H1 (cell line): ENCODE measurements at regions not wholly inside any gene's neighbourhood (a gene's known extent, or its start where the extent isn't known, plus 50 kb on each side); places are given as distances from the start of the nearest gene placed in this dataset.

Experiments
- CTCF ChIA-PET: fragments of 300-600 bp; sonication (Branson Sonifier 250); formaldehyde crosslinking; loops from one replicate; lab custom pipeline; 2021; ENCODE audit not compliant: partially characterized antibody; lab: Charles Lee
- POLR2A ChIA-PET: fragments of 300-600 bp; sonication (Branson Sonifier 250); formaldehyde crosslinking; loops from one replicate; lab custom pipeline; 2021; ENCODE audit warnings: inconsistent platforms; ENCODE audit not compliant: partially characterized antibody; lab: Charles Lee
- DNase-seq, 2 experiments: peaks; one replicate each; pipeline versions ENCODE4 v3.0.0 to v3.0.0-alpha.2; 2010 to 2022; ENCODE audit warnings: low spot score in 2 of 2, low read depth in 1 of 2, mixed read lengths in 1 of 2
- FAIRE-seq: peaks from 2 replicates; lab custom pipeline; 2011; peaks lifted over from hg19 to GRCh38; lab: Jason Lieb, UNC
- H2AFZ ChIP-seq: 2 replicates; pipeline ENCODE4 v1.8.1; 2012; ENCODE audit warnings: low read length, inconsistent platforms
- H2AK5ac ChIP-seq: 2 replicates; pipeline ENCODE4 v1.6.1; 2013; ENCODE audit warnings: low read depth, low read length
- H2BK120ac ChIP-seq: replicated peaks from 2 replicates; pipeline ENCODE3; 2013; ENCODE audit warnings: low read depth, low read length, inconsistent platforms
- H2BK12ac ChIP-seq: 2 replicates; pipeline ENCODE4 v1.6.1; 2013; ENCODE audit warnings: low read depth, low read length
- H2BK15ac ChIP-seq: 2 replicates; pipeline ENCODE4 v1.6.1; 2013; ENCODE audit warnings: low read length
- H2BK20ac ChIP-seq: 2 replicates; pipeline ENCODE4 v1.6.1; 2013; ENCODE audit warnings: low read length
- H2BK5ac ChIP-seq: 2 replicates; pipeline ENCODE4 v1.6.1; 2013; ENCODE audit warnings: low read depth, low read length
- H3K14ac ChIP-seq: 2 replicates; pipeline ENCODE4 v1.6.1; 2013; ENCODE audit warnings: inconsistent platforms; ENCODE audit not compliant: insufficient read length
- H3K18ac ChIP-seq: 2 replicates; pipeline ENCODE4 v1.6.1; 2013; ENCODE audit warnings: low read length; ENCODE audit errors: extremely low read depth
- H3K23ac ChIP-seq: 2 replicates; pipeline ENCODE4 v1.6.1; 2013; ENCODE audit warnings: inconsistent platforms; ENCODE audit not compliant: insufficient read length
- H3K23me2 ChIP-seq: 2 replicates; pipeline ENCODE4 v1.6.1; 2013; ENCODE audit warnings: low read depth, low read length
- H3K27ac ChIP-seq: 2 replicates; pipeline ENCODE4 v1.6.1; 2011; ENCODE audit warnings: low read depth, low read length, inconsistent platforms
- H3K27me3 ChIP-seq, 4 experiments: replicated peaks in 1 of 4; 1 replicate in 1 of 4; 2 replicates in 3 of 4; pipeline versions ENCODE4 v1.6.1 to v1.8.1; 2011 to 2013; ENCODE audit warnings: low read length in 3 of 4, mild to moderate bottlenecking in 3 of 4, inconsistent platforms in 2 of 4, mixed read lengths in 2 of 4, moderate library complexity in 1 of 4; ENCODE audit not compliant: control insufficient read depth in 3 of 4, insufficient read depth in 3 of 4; ENCODE audit errors: extremely low read depth in 1 of 4
- H3K36me3 ChIP-seq, 4 experiments: 2 replicates each; pipeline versions ENCODE4 v1.6.1 to v1.8.1; 2011 to 2013; ENCODE audit warnings: mild to moderate bottlenecking in 4 of 4, low read length in 3 of 4, moderate library complexity in 2 of 4, control low read depth in 1 of 4, inconsistent platforms in 1 of 4; ENCODE audit not compliant: insufficient read depth in 4 of 4, control insufficient read depth in 2 of 4
- H3K4ac ChIP-seq: replicated peaks from 2 replicates; pipeline ENCODE3; 2013; ENCODE audit warnings: low read length, low read depth, mixed read lengths, inconsistent platforms; ENCODE audit not compliant: insufficient read length
- H3K4me1 ChIP-seq, 4 experiments: replicated peaks in 1 of 4; 1 replicate in 1 of 4; 2 replicates in 3 of 4; pipeline versions ENCODE4 v1.6.1 to v1.8.1; 2011 to 2013; ENCODE audit warnings: low read length in 3 of 4, inconsistent platforms in 2 of 4, mixed read lengths in 1 of 4; ENCODE audit not compliant: insufficient read depth in 4 of 4, control insufficient read depth in 3 of 4
- H3K4me2 ChIP-seq, 2 experiments: 2 replicates each; pipeline versions ENCODE4 v1.6.1 to v1.8.1; 2011 to 2013; ENCODE audit warnings: low read depth in 2 of 2, low read length in 2 of 2, control low read depth in 1 of 2, inconsistent platforms in 1 of 2, mild to moderate bottlenecking in 1 of 2; ENCODE audit not compliant: insufficient read depth in 1 of 2
- H3K4me3 ChIP-seq, 4 experiments: fragments of 200-600, 300-600 bp in 1 of 4; sonication (generic), shearing (Covaris generic), sonication (Bioruptor Twin) in 1 of 4; 2 replicates each; pipeline versions ENCODE4 v1.5.1 to v1.8.1; 2011 to 2016; ENCODE audit warnings: low read length in 4 of 4, low read depth in 3 of 4, control low read depth in 2 of 4, inconsistent platforms in 2 of 4, mild to moderate bottlenecking in 2 of 4, mixed read lengths in 1 of 4, moderate library complexity in 1 of 4; ENCODE audit not compliant: insufficient read depth in 2 of 4; ENCODE audit errors: extremely low read depth in 1 of 4
- H3K56ac ChIP-seq: replicated peaks from 2 replicates; pipeline ENCODE3; 2013; ENCODE audit warnings: low read depth, mild to moderate bottlenecking, mixed read lengths, low read length, inconsistent platforms; ENCODE audit not compliant: insufficient read length
- H3K79me1 ChIP-seq: 2 replicates; pipeline ENCODE4 v1.6.1; 2013; ENCODE audit warnings: low read depth, low read length, control low read depth
- H3K79me2 ChIP-seq, 2 experiments: 2 replicates each; pipeline versions ENCODE4 v1.6.1 to v1.8.1; 2012 to 2013; ENCODE audit warnings: low read length in 2 of 2, mild to moderate bottlenecking in 2 of 2, inconsistent platforms in 1 of 2; ENCODE audit not compliant: insufficient read depth in 2 of 2, control insufficient read depth in 1 of 2
- H3K9ac ChIP-seq, 4 experiments: replicated peaks in 1 of 4; 1 replicate in 1 of 4; 2 replicates in 3 of 4; pipeline versions ENCODE4 v1.6.1 to v1.8.1; 2011 to 2013; ENCODE audit warnings: low read depth in 3 of 4, low read length in 3 of 4, control low read depth in 2 of 4, mild to moderate bottlenecking in 2 of 4, moderate library complexity in 2 of 4, inconsistent platforms in 1 of 4; ENCODE audit errors: extremely low read depth in 1 of 4
- H3K9me3 ChIP-seq, 2 experiments: 2 replicates each; pipeline versions ENCODE4 v1.6.1 to v1.8.1; 2012 to 2013; ENCODE audit warnings: mild to moderate bottlenecking in 2 of 2, moderate library complexity in 2 of 2, control low read depth in 1 of 2, inconsistent platforms in 1 of 2, low read depth in 1 of 2, low read length in 1 of 2, mixed read lengths in 1 of 2; ENCODE audit not compliant: insufficient read depth in 2 of 2
- H4K20me1 ChIP-seq, 2 experiments: replicated peaks in 1 of 2; 2 replicates each; pipeline versions ENCODE3 to v1.8.1; 2011 to 2013; ENCODE audit warnings: inconsistent platforms in 2 of 2, low read length in 2 of 2, mild to moderate bottlenecking in 1 of 2; ENCODE audit not compliant: insufficient read depth in 2 of 2, control insufficient read depth in 1 of 2
- H4K5ac ChIP-seq: 2 replicates; pipeline ENCODE4 v1.6.1; 2013; ENCODE audit warnings: low read length, low read depth, mixed read lengths, inconsistent platforms; ENCODE audit not compliant: insufficient read length
- H4K8ac ChIP-seq: 2 replicates; pipeline ENCODE4 v1.8.0; 2013; ENCODE audit warnings: mild to moderate bottlenecking, moderate library complexity, low read length, inconsistent platforms; ENCODE audit not compliant: insufficient read depth; ENCODE audit errors: extremely low read depth
- H4K91ac ChIP-seq: replicated peaks from 2 replicates; pipeline ENCODE3; 2013; ENCODE audit warnings: low read length, mixed read lengths, inconsistent platforms; ENCODE audit not compliant: insufficient read length
- ATF3 ChIP-seq: IDR thresholded peaks from 2 replicates; pipeline ENCODE4 v1.6.1; 2011; ENCODE audit warnings: low read depth, mild to moderate bottlenecking, low read length; ENCODE audit not compliant: insufficient read depth
- CHD2 ChIP-seq: IDR thresholded peaks from 2 replicates; pipeline ENCODE4 v1.6.1; 2012; ENCODE audit warnings: low read length, improper control_type of control experiment
- EZH2 ChIP-seq: fragments of 200-600 bp; sonication (generic); IDR thresholded peaks from 2 replicates; pipeline ENCODE4 v1.7.1; 2012; ENCODE audit warnings: low read depth, mild to moderate bottlenecking, moderate library complexity, low read length, inconsistent platforms; ENCODE audit not compliant: severe bottlenecking
- GABPA ChIP-seq: IDR thresholded peaks from 2 replicates; pipeline ENCODE4 v1.6.1; 2011; ENCODE audit warnings: mild to moderate bottlenecking, low read length, moderate library complexity, borderline replicate concordance; ENCODE audit not compliant: insufficient read depth
- PHF8 ChIP-seq: fragments of 200-600 bp; sonication (generic); conservative IDR thresholded peaks from 2 replicates; pipeline ENCODE4 v1.7.1; 2012; ENCODE audit warnings: low read depth, mild to moderate bottlenecking, inconsistent platforms, low read length, moderate library complexity
- SP4 ChIP-seq: IDR thresholded peaks from 2 replicates; pipeline ENCODE4 v1.6.1; 2012; ENCODE audit warnings: low read length, inconsistent platforms
- USF2 ChIP-seq: IDR thresholded peaks from 2 replicates; pipeline ENCODE4 v1.6.1; 2011; ENCODE audit warnings: low read length, improper control_type of control experiment
- WGBS, 2 experiments: shearing (Covaris generic) in 1 of 2; methylation state at CpG; one replicate each; pipeline versions ENCODE4 v1.1.6 to v1.1.7; 2013 to 2015; ENCODE audit warnings: low lambda C conversion rate in 2 of 2, mixed read lengths in 2 of 2, inconsistent platforms in 1 of 2, low coverage in 1 of 2, missing lambda C conversion rate in 1 of 2; ENCODE audit not compliant: insufficient replicate concordance in 2 of 2, insufficient coverage in 1 of 2, insufficient read length in 1 of 2; ENCODE audit errors: extremely low coverage in 1 of 2, missing lambda C conversion rate in 1 of 2; 5-methylcytosine and 5-hydroxymethylcytosine counted together

DNA sequence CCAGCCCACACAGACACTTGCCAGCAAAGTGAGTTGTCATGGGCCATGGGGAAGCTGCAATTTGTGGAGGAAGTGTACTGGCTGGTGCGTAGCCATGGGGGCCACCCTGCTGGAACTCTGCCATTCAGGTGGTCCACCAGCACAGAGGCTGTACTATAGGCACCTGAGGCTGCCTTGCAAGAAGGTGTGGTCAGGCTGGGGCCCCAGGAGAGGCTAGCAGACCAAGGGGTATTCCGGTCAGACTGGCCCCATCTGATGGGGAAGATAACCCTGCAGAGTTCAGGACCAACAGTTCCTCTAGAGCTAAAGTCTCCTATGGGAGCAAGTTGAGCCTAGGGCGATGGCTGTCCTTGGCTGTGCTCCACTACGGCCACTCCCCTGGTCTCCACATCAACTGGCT lies 136.1 kb downstream of the DCAF12L2 start:
- H2BK5ac ChIP-seq, result no peak overlapping the region
- ChIA-PET CTCF (interaction anchor here (1.3 to 2.6 kb wide), 2 partner anchors 31 to 33 kb away, joined by 3 to 11 read pairs; no protein-coding TSS in a partner anchor), POLR2A (no interaction called here)

More for the DNA sequence above, 136.1 kb downstream of the DCAF12L2 start:
- H3K14ac ChIP-seq, result no peak overlapping the region
- 100% methylated on average over 3 of the region's 4 CpGs; no CpG with 5 or more reads in 1 of the 2 experiments for WGBS, 2 experiments
- no peak overlapping the region for H2BK12ac ChIP-seq
- H4K5ac ChIP-seq, result no peak overlapping the region
- no peaks in the 10 kb centered on the region for H3K36me3 ChIP-seq
- no peak overlapping the region for H3K4me2 ChIP-seq
- no peak overlapping the region for H3K4ac ChIP-seq
- H2AK5ac ChIP-seq, result no peak overlapping the region
- 0 out of 7 replicates have a peak, but pooled peaks cover 0 to 2% (median 0%) of the 10 kb centered on the region in 4 experiments for H3K4me1 ChIP-seq
- H3K27me3 ChIP-seq, result no peaks in the 10 kb centered on the region
- H3K4me3 ChIP-seq, result no peak overlapping the region
- DNase-seq (no peak), FAIRE-seq (no peak)
- H3K23me2 ChIP-seq, result no peaks in the 10 kb centered on the region
- no peaks in the 10 kb centered on the region for H3K79me2 ChIP-seq
- H3K9ac ChIP-seq, result no peak overlapping the region
- TF ChIP-seq ATF3 (no peak), EZH2 (no peak), GABPA (no peak), SP4 (no peak), USF2 (no peak), PHF8 (no peak), CHD2 (no peak)
- H2BK120ac ChIP-seq, result no peak overlapping the region
- H3K27ac ChIP-seq, result no peak overlapping the region
- H3K23ac ChIP-seq, result no peak overlapping the region
- no peaks in the 10 kb centered on the region for H3K79me1 ChIP-seq
- no peak overlapping the region for H2BK20ac ChIP-seq
- H4K91ac ChIP-seq, result no peak overlapping the region
- H4K8ac ChIP-seq, result no peak overlapping the region
- H3K9me3 ChIP-seq, result no peaks in the 10 kb centered on the region
- no peak overlapping the region for H3K18ac ChIP-seq
- H4K20me1 ChIP-seq, result no peaks in the 10 kb centered on the region
- H2BK15ac ChIP-seq, result no peak overlapping the region
- no peak overlapping the region for H3K56ac ChIP-seq
- H2AFZ ChIP-seq, result no peak overlapping the region
